GM19438 (cell line): ENCODE measurements at regions not wholly inside any gene's neighbourhood (a gene's known extent, or its start where the extent isn't known, plus 50 kb on each side); places are given as distances from the start of the nearest gene placed in this dataset.

Source experiments
- ATAC-seq: cut with Tn5 transposase; IDR thresholded peaks from one replicate; pipeline ENCODE4 v1.9.1; 2021; ENCODE audit warnings: low read depth; ENCODE audit not compliant: unreplicated experiment

GRCh38 chr6:14701946-14702345, 543.9 kb upstream of the JARID2 start:
- ATAC-seq: no peak

DNA sequence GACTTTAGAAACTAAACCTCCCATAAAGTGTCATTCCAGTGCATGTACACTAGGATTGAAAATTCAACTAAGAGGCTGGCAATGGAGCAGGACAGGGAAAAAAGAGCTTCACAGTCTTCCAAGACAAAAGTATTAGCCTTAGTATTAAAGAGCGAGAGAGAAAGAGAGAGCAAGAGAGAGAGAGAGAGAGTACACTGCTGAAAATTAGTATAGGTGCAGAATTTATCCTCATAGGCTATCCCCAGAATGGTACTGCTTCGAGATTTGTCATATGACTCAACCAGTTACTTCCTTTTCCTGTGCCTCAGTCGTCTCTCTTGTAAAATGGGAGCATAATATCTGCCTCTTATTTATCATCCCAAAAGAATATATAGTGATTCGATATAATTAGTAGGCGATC, 543.2 kb upstream of the JARID2 start:
- ATAC-seq: no peak

GRCh38 chr6:14703586-14703985, 542.3 kb upstream of the JARID2 start:
- no peak for ATAC-seq

GRCh38 chr6:14704383-14705271, 541.2 kb upstream of the JARID2 start:
- ATAC-seq: no peak

GRCh38 chr6:14705841-14706377, 540.0 kb upstream of the JARID2 start:
- no peak for ATAC-seq

DNA sequence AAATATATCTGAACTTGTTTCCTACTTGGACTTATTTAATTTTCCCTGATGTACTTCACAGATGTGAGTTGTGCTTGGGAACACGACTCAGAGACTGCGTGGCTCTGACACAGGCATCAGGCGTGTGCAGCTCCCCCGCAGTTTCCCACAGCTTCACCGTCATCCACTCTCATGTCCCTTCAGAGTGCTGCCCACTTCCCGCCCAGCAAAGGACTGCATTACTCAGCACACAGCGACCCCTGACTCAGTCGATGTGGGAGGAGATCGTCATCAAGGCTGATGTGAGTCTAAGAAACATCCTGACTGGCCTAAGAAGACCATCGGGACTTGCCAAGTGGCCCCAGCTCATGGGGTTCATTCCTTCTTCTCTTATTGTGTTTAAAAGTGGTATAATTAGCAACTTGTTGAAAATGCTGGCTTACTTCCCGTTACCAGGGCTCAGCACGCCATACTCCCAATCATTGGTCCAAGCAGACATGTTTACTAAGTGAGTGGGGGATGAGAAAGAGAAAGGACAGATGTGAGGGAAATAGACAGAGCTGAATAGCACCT, 539.4 kb upstream of the JARID2 start:
- no peak for ATAC-seq

- no peak for ATAC-seq
Measured at GRCh38 chr6:14707276-14707675, 538.6 kb upstream of the JARID2 start.

DNA sequence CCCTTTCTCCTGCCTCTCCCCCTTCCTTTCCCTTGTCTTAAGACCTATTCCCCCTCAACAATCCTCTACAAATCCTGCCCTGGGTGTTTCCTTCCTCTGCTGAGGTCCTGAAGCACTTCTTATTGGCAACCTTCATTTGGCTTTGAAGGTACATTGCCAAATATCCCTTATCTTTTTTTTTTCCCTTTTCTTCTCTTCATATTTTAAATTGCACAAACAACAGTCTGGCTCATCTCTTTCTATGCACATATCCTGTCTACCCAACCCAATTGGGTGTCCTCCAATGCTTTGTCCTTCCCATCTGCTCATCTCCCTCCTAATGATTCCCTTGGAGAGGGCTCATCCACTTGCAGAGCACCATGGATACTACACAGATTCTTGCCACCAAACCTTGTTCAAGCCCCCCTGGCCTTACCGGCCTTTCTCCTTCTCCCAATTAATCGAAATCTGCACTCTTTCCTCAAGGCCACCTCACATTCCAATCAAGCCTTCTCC, 537.9 kb upstream of the JARID2 start:
- ATAC-seq: no peak

- ATAC-seq: no peak
Measured at GRCh38 chr6:14709066-14709670, 536.7 kb upstream of the JARID2 start.

DNA sequence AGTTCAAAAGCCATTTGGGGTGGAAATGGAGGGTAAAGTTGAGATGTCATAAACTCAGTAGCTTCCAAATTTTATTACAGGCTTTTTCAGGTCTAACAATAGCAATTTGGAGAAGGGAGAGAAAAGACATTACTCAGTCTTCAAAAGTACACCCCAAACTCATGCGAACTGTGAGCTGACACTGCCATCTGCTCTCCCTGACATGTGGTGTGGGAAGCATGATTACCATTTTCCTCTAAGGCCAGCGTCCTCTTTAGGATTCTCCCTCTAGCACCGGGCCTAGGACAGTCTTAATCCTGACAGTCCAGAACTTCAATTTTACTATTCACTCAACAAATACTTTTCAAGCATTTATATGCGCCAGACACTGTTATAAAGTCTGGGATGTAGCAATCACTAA, 536.0 kb upstream of the JARID2 start:
- no peak for ATAC-seq

GRCh38 chr6:14710421-14710820, 535.4 kb upstream of the JARID2 start:
- ATAC-seq: no peak

- ATAC-seq: no peak
Measured at GRCh38 chr6:14711056-14711703, 534.7 kb upstream of the JARID2 start.

- no peak for ATAC-seq
Measured at GRCh38 chr6:14711704-14712379, 534.0 kb upstream of the JARID2 start.

GRCh38 chr6:14713008-14713960, 532.6 kb upstream of the JARID2 start:
- no peak for ATAC-seq

DNA sequence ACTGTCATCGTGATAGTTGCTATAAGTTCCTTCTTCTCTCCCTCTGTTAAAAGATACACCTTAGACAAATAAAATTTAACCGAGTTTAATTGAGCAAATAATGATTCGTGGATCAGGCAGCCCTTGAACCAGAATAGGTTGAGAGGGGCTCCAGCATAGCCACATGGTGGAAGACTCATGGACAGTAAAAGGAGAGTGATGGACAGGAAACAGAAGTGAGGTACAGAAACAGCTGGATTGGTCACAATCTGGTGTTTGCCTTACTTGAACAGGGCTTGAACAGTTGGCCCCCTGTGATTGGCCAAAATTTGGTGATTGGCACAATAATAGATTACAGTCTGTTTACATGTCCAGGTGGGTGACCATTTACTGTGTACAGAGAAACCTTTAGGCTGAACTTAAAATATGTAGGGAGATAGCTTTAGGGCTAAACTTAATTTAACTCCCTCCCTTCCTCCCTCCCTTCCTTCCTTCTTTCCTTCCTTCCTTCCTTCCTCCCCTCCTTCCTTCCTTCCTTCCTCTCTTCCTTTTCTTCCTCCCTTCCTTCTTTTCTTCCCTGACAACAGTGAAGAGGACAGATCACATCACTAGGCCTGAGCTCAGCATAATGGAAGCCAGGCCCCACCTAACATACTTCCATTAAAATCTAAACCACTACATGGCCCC, 531.8 kb upstream of the JARID2 start:
- no peak for ATAC-seq

DNA sequence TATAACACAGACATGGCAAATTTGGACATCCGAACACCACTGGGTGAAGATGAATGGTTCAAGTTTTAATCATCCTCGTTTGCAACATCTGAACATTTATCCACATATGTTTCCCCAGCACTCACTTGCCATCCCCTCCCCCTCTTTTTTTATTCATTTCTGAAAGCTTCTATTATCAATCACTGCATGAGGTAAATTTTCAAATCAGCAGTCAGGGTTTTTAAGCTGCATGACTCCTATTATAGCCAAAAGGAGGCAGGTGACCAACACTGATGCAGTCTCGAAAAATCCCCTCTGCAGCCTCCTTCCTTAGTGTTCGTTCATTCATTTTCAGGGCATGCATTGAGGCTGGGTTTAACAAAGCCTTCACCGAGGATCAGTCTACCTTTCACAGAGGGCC, 530.8 kb upstream of the JARID2 start:
- no peak for ATAC-seq

- no peak for ATAC-seq
Measured at GRCh38 chr6:14716499-14717146, 529.2 kb upstream of the JARID2 start.

GRCh38 chr6:14717307-14717706, 528.6 kb upstream of the JARID2 start:
- ATAC-seq: no peak
